CD14-positive monocyte (primary cell): ENCODE measurements at regions not wholly inside any gene's neighbourhood (a gene's known extent, or its start where the extent isn't known, plus 50 kb on each side); places are given as distances from the start of the nearest gene placed in this dataset.

Experiments
- DNase-seq, 3 donors: peaks; one replicate each; pipeline ENCODE4 v3.0.0-alpha.2; 2011 to 2022
- H2AFZ ChIP-seq: 2 replicates; pipeline ENCODE4 v1.6.0; 2012; ENCODE audit warnings: mild to moderate bottlenecking, low read depth, low read length, inconsistent platforms; ENCODE audit not compliant: insufficient read depth, poor library complexity, severe bottlenecking
- H3K27ac ChIP-seq, 2 donors: 1 replicate in 1 of 2; 2 replicates in 1 of 2; pipeline ENCODE4 v1.5.1; 2012 to 2013; ENCODE audit warnings: low read length in 2 of 2, control low read depth in 1 of 2, inconsistent platforms in 1 of 2, low read depth in 1 of 2, mild to moderate bottlenecking in 1 of 2
- H3K27me3 ChIP-seq, 2 donors: one replicate each; pipeline versions ENCODE4 v1.6.0 to v1.6.1; 2011 to 2013; ENCODE audit warnings: low read length in 2 of 2; ENCODE audit not compliant: control insufficient read depth in 2 of 2, insufficient read depth in 2 of 2
- H3K36me3 ChIP-seq, 2 donors: replicated peaks in 1 of 2; 1 replicate in 1 of 2; 2 replicates in 1 of 2; pipeline versions ENCODE4 v1.5.1 to v1.6.1; 2012 to 2013; ENCODE audit warnings: low read length in 2 of 2, control low read depth in 1 of 2, inconsistent platforms in 1 of 2, mild to moderate bottlenecking in 1 of 2; ENCODE audit not compliant: insufficient read depth in 2 of 2, control insufficient read depth in 1 of 2
- H3K4me1 ChIP-seq, 2 donors: 1 replicate in 1 of 2; 2 replicates in 1 of 2; pipeline versions ENCODE4 v1.5.1 to v1.6.1; 2012 to 2013; ENCODE audit warnings: low read length in 2 of 2, control low read depth in 1 of 2, inconsistent platforms in 1 of 2, mild to moderate bottlenecking in 1 of 2, moderate library complexity in 1 of 2; ENCODE audit not compliant: insufficient read depth in 2 of 2, control insufficient read depth in 1 of 2
- H3K4me2 ChIP-seq: replicated peaks from 2 replicates; pipeline ENCODE3; 2012; ENCODE audit warnings: low read length, moderate library complexity, mild to moderate bottlenecking; ENCODE audit not compliant: poor library complexity, severe bottlenecking; ENCODE audit errors: extremely low read depth
- H3K4me3 ChIP-seq, 3 experiments: fragments of 200-600 bp in 1 of 3; sonication (generic) in 1 of 3; replicated peaks in 1 of 3; 1 replicate in 2 of 3; 2 replicates in 1 of 3; pipeline ENCODE4 v1.5.1; 2011 to 2013; ENCODE audit warnings: low read length in 3 of 3, mild to moderate bottlenecking in 3 of 3, control low read depth in 2 of 3, low read depth in 2 of 3, inconsistent platforms in 1 of 3, moderate library complexity in 1 of 3
- H3K79me2 ChIP-seq: 2 replicates; pipeline ENCODE4 v1.6.0; 2012; ENCODE audit warnings: mild to moderate bottlenecking, control low read depth, inconsistent platforms, low read length, moderate library complexity; ENCODE audit not compliant: insufficient read depth
- H3K9ac ChIP-seq: 2 replicates; pipeline ENCODE4 v1.6.0; 2017; ENCODE audit warnings: low read length, mild to moderate bottlenecking; ENCODE audit not compliant: insufficient read depth, poor library complexity, severe bottlenecking
- H3K9me3 ChIP-seq, 2 donors: replicated peaks in 1 of 2; 1 replicate in 1 of 2; 2 replicates in 1 of 2; pipeline versions ENCODE4 v1.5.1 to v1.6.1; 2012 to 2013; ENCODE audit warnings: low read length in 2 of 2, control low read depth in 1 of 2; ENCODE audit not compliant: control insufficient read depth in 1 of 2, insufficient read depth in 1 of 2
- H4K20me1 ChIP-seq: 2 replicates; pipeline ENCODE4 v1.6.0; 2012; ENCODE audit warnings: mild to moderate bottlenecking, low read length, control low read depth, moderate library complexity; ENCODE audit not compliant: insufficient read depth
- H3K27ac Mint-ChIP-seq, 7 donors: one replicate each; pipeline ENCODE4 v1.8.0; 2020; ENCODE audit warnings: mild to moderate bottlenecking in 7 of 7, mixed read lengths in 7 of 7, moderate library complexity in 6 of 7, inconsistent platforms in 2 of 7
- H3K27me3 Mint-ChIP-seq, 3 donors: one replicate each; pipeline ENCODE4 v1.8.0; 2021 to 2022; ENCODE audit warnings: low read depth in 3 of 3, mild to moderate bottlenecking in 3 of 3, mixed read lengths in 3 of 3, moderate library complexity in 3 of 3, inconsistent platforms in 1 of 3
- H3K36me3 Mint-ChIP-seq, 2 donors: one replicate each; pipeline ENCODE4 v1.8.0; 2020; ENCODE audit warnings: mixed read lengths in 2 of 2, inconsistent platforms in 1 of 2, mild to moderate bottlenecking in 1 of 2
- H3K4me1 Mint-ChIP-seq: one replicate; pipeline ENCODE4 v1.8.0; 2020; ENCODE audit warnings: mild to moderate bottlenecking, mixed read lengths
- H3K4me3 Mint-ChIP-seq, 2 donors: one replicate each; pipeline ENCODE4 v1.8.0; 2020; ENCODE audit warnings: mild to moderate bottlenecking in 2 of 2, mixed read lengths in 2 of 2, moderate library complexity in 1 of 2
- H3K9me3 Mint-ChIP-seq, 7 donors: one replicate each; pipeline ENCODE4 v1.8.0; 2020 to 2022; ENCODE audit warnings: mixed read lengths in 7 of 7, mild to moderate bottlenecking in 6 of 7, moderate library complexity in 6 of 7, inconsistent platforms in 2 of 7
- WGBS: methylation state at CpG from one replicate; pipeline ENCODE4 v1.1.5; 2013; ENCODE audit warnings: missing lambda C conversion rate; ENCODE audit not compliant: insufficient coverage; 5-methylcytosine and 5-hydroxymethylcytosine counted together
- intact Hi-C, 2 donors: fragments of 100-400 bp; cut with micrococcal nuclease; formaldehyde crosslinking; loops; one replicate each; pipeline versions ENCODE4 v1.15.0 to v1.15.1; 2023
- TF ChIP-seq, protein P1 (sequence below): fragments of 200-600 bp; IDR thresholded peaks from one replicate; pipeline ENCODE4 v1.8.0; 2022; ENCODE audit warnings: antibody characterized with exemption, mild to moderate bottlenecking

DNA sequence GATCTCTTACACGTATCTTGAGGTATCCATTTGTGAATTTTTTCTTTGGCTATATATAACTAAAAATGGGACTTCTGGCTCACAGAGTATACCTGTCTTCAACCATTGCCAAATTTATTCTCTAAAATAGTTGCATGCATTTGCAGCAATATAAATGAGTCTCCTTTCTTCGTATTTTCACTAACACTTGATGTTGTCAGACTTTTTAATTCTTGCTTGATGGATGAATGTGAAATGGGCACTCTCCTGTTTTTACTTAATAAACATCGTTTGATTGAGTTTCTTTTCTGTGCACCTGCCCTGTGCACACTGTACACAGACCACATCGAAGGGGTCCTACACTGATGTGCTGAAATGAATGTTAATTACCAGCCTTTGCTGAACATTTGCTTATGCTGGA, 121.8 kb downstream of the DDX1 start:
- no peak overlapping the region for H3K4me2 ChIP-seq
- no peak overlapping the region for H3K4me3 ChIP-seq
- H3K79me2 ChIP-seq, result no peaks in the 10 kb centered on the region
- Mint-ChIP-seq H3K9me3 (peaks cover 0 to 5% (median 2%) of the 10 kb centered on the region in 7 donors), H3K36me3 (no peaks in the 10 kb centered on the region), H3K4me1 (no peaks in the 10 kb centered on the region), H3K4me3 (no peak overlapping the region), H3K27me3 (no peaks in the 10 kb centered on the region), H3K27ac (no peak overlapping the region)
- no peaks in the 10 kb centered on the region for H3K36me3 ChIP-seq
- TF ChIP-seq, protein P1, sequence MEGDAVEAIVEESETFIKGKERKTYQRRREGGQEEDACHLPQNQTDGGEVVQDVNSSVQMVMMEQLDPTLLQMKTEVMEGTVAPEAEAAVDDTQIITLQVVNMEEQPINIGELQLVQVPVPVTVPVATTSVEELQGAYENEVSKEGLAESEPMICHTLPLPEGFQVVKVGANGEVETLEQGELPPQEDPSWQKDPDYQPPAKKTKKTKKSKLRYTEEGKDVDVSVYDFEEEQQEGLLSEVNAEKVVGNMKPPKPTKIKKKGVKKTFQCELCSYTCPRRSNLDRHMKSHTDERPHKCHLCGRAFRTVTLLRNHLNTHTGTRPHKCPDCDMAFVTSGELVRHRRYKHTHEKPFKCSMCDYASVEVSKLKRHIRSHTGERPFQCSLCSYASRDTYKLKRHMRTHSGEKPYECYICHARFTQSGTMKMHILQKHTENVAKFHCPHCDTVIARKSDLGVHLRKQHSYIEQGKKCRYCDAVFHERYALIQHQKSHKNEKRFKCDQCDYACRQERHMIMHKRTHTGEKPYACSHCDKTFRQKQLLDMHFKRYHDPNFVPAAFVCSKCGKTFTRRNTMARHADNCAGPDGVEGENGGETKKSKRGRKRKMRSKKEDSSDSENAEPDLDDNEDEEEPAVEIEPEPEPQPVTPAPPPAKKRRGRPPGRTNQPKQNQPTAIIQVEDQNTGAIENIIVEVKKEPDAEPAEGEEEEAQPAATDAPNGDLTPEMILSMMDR, result no peak
- WGBS, result no CpG with 5 or more reads among the region's 4 CpGs
- no peaks in the 10 kb centered on the region for H3K4me1 ChIP-seq
- no peaks in the 10 kb centered on the region for H3K9me3 ChIP-seq
- no peak overlapping the region for H3K9ac ChIP-seq
- no peak for DNase-seq
- no peak overlapping the region for H2AFZ ChIP-seq
- intact Hi-C loops, result no loop called here
- no peaks in the 10 kb centered on the region for H4K20me1 ChIP-seq
- no peak overlapping the region for H3K27ac ChIP-seq
- no peaks in the 10 kb centered on the region for H3K27me3 ChIP-seq

GRCh38 chr2:15714002-15714401, 122.3 kb downstream of the DDX1 start:
- intact Hi-C loops, result no loop called here
- no peak overlapping the region for H3K27ac ChIP-seq
- no peak for DNase-seq
- no peaks in the 10 kb centered on the region for H3K79me2 ChIP-seq
- H4K20me1 ChIP-seq, result no peaks in the 10 kb centered on the region
- Mint-ChIP-seq H3K9me3 (peaks cover 0 to 5% (median 2%) of the 10 kb centered on the region in 7 donors), H3K4me1 (no peaks in the 10 kb centered on the region), H3K4me3 (no peak overlapping the region), H3K27ac (no peak overlapping the region), H3K27me3 (no peaks in the 10 kb centered on the region), H3K36me3 (no peaks in the 10 kb centered on the region)
- H3K9ac ChIP-seq, result no peak overlapping the region
- 94% methylated on average over 3 of the region's 5 CpGs for WGBS
- H3K4me3 ChIP-seq, result no peak overlapping the region
- H3K4me1 ChIP-seq, result no peaks in the 10 kb centered on the region
- no peaks in the 10 kb centered on the region for H3K9me3 ChIP-seq
- H2AFZ ChIP-seq, result no peak overlapping the region
- H3K27me3 ChIP-seq, result no peaks in the 10 kb centered on the region
- TF ChIP-seq, protein P1, result no peak
- no peak overlapping the region for H3K4me2 ChIP-seq
- no peaks in the 10 kb centered on the region for H3K36me3 ChIP-seq
